AG20443 (cell line): ENCODE measurements at regions not wholly inside any gene's neighbourhood (a gene's known extent, or its start where the extent isn't known, plus 50 kb on each side); places are given as distances from the start of the nearest gene placed in this dataset.

Experiments
- DNase-seq: peaks from one replicate; pipeline ENCODE4 v3.0.0; 2012; ENCODE audit warnings: low spot score, mixed read lengths

DNA sequence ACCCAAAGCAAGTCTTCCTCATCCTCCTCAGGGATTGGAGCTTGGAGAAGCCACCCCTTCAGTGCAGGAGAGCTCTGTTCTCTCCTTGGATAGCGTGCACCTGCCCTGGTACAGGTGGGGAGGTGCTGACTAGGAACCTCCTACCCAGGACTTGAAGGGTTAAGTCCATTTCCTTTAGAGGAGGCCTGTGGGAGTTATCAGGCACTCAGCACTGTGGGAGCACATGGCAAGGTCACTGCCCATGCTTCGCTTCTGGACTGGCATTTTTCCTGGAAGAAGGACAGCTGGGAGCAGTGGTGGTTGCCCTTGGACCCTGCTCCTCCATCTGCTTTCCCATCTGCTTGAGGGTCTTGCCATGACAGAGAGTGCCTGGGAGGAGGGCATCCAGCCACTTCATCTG, 142.8 kb downstream of the CXCL12 start:
- DNase-seq, result no peak

DNA sequence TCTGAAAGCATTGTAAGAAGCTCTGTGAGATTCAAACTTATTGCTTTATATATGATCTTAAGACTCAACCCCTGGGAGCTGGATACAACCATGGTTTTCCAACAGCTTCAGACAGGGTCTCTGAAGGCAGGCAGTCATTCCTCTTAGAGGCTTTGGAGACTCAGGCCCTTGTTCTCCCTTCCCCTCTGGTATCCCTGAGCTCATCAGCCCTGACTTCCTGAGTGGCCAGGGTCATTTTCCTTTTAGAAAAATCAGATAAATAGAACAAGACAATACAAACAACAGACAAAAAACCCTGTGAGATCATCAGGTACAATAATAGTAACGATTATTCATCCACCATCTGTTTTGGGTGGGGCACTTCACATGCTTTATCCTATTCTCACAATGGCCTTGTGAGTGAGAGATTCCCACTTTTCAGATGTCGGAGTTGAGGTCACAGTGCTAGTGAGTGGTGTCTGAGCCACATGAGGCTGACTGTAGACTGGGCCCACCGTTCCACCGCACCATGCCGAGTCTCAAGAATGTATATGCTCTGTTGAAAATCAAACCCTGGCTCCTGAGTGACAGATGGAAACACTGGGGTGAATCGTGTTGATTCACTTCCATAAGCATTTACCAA, 144.2 kb downstream of the CXCL12 start:
- peak; percentile 50 for DNase-seq

DNA sequence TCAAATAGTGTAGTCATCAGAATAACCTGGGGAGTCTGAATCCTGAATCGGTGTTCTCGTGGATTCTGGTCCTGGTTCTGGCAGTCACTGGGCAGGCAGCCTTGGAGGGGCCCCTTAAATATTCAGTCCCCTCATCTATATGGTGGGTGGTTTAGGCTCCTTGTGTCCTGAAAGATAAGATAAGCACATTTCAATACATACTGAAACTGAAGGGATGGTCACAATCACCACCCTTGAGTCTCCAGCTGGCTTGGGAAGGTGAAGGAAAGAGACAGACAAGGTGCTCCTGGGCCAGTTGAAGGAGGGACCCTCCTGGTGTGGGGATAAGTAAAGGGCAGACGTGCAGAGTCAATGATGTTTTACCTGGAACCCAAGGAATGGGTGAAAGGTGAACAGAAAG, 146.7 kb downstream of the CXCL12 start:
- no peak for DNase-seq

DNA sequence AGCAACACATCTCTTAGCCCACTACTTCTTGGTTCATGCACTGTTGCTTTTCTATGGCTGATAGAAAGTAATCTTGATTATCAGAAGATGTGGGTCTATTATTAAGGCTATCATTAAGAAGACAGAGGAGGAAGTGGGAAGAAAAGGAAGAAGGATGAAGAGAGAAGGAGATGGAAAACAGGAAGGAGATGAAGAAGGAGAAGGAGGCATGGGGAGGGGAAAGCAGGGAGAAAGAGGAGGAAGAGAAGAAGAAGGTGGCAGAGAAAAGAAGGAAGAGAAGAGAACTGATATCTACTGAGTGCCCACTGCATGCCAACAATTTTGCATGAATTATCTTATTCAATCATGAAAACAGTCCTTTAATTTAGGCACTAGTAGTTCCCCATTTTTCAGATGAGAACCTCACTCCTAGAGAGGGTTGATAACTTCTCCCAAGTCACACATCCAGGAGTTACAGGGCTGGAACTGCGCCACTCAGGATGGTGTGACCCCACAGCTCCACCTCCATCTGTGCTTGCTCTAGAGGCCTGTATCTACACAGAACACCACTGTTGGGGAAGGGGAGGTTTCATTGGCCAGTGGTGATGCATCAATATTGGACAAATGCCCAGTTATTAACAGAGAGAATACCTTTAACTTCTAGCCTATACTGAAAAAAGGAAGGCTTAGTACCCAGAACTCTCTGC, 147.4 kb downstream of the CXCL12 start:
- no peak for DNase-seq

DNA sequence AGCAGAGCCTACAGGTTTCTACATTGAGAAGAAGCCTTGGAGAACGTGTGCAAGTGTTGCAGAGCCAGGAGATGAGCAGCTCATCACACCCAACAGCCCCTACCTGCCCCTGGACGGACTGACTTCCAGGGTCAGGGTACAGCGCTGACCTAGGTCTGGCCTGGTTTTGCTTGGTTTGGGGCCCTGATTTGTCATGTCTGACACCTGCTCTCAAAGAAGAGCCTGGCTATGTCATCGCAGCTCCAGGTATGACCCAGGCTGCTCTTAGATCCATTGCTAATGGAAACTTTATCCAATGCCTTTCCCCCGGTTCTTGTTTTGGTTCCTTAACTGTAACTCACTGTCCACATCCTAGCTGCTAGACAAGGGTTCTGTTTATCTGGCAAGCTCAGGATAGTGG, 149.5 kb downstream of the CXCL12 start:
- DNase-seq, result no peak

DNA sequence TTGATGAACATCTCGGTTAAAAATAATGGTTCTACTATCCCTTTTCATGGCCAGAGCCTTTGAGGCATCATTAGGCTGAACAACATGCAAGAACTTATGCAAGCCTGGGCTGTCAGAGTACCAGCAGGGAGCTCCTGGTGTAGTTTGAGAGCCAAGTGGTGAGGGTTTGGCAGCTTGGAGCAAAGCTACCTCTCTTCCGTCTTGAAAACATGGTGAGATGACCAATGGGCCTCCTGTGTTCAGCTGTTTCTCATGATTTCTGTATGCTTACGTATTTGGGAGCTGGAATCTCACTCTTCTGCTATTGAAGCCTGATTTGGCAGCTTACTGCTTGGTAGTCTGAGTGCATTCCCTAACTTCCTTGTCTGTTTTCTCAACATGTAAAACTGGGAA, 150.4 kb downstream of the CXCL12 start:
- no peak for DNase-seq

DNA sequence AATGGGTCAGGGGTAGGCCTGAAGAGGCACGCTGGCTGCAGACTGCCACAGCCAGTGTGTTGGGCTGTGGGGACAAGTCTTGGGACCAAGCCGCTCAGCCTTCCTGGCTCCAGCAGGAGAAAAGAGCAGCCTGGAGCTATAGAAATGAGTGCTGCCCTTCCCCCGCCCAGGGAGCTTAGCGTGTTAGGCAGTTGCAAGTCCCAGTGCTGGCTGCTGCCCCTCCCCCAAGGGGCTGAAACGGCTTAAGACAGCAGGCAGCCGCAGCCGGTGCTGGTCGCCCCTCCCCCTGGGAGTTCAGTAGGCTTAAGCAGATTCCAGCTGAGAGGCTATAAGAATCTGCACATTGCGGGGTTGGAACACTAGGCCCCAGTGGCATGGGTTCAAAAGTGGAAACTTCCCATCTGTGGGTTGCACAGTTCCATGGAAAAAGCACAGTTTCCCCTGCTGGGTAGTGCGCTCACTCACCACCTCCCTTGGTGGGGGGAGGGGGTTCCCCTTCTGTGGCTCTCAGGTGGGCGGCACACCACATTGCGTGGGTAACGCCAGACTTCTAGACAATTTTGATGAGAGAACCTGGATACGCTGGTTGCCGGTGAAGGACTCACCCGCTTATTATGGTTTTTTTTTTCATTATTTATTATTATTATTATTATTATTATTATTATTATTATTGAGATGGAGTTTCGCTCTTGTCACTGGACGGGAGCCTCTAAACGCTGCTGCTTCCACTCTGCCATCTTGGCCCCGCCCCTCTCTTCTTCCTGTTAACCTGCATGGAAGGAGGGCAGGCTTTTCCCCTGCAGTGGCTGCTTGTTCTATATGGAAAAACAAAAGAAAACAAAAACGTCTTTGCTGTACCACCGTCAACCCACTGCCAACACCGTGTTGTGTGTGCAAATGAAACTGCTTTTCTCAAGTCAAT, 151.1 kb downstream of the CXCL12 start:
- DNase-seq, result no peak

DNA sequence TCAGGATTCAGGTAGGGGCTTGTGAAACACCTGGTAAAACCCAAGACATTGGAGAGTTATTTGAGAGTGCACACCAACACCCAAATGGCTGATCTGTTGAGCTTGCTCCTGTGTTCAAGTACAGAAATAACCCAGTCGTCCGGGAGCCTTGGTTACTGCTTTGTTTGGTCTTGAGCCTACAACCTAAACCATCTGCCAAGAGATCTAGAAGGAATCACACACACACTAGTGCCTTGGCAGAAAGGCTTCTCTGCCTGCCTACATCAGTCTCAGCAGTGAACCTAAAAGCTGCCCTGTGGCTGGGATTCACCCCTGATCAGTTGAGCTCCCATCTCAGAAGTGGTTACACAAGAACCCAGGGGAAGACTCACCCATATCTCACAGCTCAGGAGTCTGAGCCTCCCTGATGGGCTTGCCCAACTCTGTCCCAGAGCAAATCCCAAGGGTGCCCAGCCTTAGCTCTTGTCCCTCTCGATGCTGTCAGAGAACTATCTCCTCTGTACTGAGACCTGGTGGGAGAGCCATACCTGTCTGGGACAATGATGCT, 167.6 kb downstream of the CXCL12 start:
- no peak for DNase-seq

DNA sequence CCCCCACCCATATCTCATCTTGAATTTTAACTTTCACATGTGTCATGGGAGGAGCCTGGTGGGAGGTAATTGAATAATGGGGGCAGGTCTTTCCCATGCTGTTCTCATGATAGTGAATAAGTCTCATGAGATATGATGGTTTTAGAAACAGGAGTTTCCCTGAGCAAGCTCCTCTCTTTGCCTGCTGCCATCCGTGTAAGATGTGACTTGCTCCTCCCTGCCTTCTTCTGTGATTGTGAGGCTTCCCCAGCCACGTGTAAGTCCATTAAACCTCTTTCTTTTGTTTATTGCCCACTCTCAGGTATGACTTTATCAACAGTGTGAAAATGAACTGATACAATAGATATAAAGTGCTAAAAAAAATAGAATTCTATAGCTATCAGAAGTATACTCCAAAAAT, 168.8 kb downstream of the CXCL12 start:
- DNase-seq, result no peak

DNA sequence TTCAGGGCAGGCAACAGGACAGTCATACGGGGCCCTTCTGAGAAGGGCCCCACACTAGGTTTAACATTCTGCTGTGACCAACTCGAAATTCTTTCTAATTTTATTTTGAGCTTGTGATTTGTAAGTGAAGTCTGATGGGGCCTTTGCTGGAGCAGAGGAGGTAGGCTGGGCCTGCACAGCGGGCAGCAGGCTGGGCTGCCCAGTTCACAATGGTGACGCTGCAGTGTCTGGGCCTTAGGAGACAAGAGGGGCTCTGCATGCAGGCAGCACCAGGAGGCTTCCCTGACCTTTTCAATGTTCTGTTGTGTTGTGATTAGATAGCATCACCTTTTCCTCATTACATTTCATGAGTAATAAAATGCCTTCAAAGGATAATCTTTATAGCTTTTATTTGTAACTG, 175.1 kb downstream of the CXCL12 start:
- DNase-seq, result no peak

DNA sequence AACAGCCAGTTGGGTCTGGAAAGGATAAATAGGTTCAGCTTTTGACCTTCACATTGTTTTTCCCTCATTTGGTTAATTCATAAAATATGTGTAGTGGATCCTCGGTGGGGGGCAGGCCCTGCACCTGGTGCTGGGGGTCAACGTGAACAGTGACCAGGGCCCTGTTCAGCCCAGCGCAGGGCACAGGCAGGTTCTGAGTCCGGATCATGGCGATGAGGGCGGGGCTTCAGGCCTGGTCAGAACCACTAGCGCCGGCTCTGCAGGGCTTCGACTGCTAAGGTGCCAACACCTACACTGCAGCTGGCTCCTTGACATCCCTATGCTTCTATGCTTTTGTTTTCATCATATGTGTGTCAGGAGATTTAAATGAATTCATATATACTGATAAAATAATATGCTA, 177.7 kb downstream of the CXCL12 start:
- no peak for DNase-seq

DNA sequence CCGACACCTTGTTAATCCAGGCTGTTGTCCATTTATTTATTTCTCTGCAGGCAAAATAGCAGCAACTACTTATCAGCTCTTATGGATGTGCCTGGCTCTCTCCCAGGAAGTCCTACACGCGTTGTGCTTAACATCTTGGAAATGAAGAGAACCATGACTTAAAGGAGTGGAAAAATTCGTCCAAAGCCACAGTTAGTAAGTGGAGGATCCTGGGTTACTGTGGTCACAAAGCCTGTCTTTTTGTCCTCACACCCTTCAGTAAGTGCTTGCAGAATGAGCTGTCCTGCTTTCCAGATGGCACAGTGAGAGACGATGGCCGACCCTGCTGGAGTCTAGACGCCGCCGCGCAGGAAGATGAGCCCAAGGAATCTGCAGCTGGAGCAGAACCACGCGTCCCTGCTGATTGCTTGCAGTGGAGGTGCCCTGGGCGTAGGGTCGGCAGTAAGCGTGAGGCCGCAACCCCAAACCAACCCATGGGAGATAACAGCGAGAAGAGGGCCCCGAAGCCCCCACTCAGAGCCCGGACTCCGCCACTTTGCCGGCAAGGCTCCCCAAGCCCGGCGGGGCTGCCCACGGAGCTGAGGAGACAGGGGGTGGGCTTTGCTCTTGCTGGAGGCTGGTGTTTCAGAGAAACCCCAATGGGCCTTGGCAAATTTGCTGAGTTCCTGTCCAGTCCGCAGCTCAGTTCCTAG, 178.6 kb downstream of the CXCL12 start:
- DNase-seq, result no peak

DNA sequence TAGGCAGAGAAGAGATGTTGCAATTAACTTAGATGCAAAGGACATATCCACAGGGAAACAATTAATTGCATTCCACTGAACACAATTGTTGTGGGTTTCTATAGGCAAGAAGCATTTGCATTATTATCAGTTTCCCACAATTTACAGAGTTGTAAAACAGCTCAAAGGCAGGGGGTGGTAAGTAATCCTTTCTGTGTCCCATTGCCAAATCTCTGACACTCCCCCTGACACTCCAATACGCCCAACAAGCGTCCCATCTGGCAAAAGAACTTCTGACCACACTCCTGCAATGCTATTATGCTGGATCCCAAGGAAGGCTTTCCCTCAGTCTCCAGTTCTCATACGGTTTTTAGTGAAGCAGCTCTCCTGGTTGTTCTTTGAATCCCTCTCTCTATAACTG, 179.8 kb downstream of the CXCL12 start:
- no peak for DNase-seq

DNA sequence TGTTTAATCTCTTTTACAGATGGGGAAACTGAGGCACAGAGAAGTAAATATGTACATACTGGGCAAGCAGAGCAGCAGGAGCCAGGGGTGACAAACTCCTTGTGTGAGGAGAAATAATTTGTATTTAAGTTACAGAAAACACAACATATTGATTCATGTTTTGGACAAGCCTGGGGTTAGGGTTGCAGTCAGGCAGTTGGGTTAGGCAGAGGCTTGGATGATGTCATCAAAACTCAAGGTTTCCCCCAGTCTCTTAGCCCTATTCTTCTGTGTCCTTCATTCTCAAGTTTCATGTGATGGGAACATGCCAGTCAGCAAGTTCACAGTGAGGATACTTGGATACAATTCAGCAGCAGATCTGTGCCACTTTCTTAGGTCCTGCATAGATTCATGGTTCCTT, 181.4 kb downstream of the CXCL12 start:
- DNase-seq, result no peak

DNA sequence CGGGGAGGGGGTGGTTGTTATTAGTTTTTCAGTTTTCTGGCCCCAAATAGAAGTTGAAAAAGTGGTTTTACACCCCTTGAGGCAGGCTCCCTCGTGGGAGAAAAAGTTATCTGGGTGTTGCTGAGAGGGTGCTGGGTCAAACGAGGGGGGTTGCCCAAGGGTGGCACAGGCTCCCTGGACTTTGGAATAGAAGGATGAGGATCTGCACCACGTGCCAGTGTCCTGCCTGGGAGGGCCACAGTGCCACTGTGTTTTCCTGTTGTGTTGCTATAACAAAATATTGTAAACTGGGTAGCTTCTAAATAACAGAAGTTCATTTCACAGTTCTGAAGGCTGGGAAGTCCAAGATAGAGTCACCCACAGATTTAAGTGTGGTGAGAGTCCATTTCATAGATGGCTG, 181.9 kb downstream of the CXCL12 start:
- DNase-seq, result no peak

DNA sequence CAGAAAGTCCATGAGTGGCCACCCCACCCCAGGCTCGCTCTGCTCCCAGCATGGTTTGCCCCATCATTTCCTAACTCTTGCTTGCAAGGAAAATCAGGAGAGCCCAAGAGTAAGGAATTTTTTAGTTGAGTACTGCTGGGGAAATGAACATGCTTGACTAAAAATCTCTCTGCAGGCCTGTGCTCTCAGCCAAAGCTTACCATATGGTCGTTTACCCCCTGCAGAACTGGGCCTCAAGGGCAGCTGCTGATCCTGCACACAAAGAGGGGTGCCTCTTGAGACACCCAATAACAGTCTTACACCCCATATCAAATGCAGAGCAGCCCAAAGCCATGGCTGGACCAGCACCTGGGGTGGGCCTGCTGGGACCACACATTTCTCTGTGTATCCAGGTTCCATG, 183.2 kb downstream of the CXCL12 start:
- DNase-seq, result no peak

DNA sequence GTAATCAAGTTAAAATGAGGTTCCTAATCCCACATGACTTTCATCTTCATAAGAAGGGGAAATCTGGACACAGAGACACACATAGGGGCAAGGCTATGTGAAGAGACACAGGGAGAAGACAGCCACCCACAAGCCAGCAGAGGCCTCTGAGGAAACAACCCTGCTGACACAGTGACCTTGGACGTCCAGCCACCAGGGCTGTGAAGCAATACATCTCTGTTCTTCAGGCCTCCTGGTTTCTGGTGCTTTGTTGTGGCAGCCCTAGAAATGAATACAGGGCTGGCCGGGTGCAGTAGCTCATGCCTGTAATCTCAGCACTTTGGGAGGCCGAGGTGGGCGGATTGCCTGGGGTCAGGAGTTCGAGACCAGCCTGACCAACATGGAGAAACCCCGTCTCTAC, 183.9 kb downstream of the CXCL12 start:
- DNase-seq, result no peak

DNA sequence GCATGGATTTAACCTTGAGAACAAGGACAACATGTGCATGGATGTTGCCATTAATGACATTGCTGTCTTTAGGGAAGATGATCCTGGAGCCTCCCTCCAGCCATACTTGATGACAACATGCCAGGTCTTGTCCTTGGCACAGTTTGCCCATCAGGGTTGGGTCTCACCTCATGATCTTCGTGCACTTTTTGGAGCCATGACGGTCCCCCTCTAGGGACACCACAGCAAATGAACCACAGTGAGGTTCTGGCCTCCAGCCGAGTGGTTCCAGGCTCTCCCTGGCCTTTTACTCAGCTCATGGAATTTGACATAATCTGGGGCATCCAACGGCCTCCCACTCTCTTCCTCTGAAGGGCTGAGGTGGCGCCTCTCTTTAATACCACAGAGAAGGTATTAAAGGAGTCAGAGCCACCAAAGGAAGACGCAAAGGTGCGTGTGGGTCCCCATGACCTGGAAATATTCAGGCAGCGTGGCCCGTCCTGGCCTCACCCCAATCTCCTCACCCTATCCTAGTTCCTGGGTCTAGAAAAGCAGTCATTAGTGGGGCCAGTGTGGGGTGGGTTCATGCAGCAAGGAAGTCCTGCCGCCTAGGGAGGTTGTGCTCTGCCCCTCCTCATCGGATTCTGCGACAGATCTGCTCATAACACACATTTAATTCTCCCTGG, 184.8 kb downstream of the CXCL12 start:
- DNase-seq, result no peak

DNA sequence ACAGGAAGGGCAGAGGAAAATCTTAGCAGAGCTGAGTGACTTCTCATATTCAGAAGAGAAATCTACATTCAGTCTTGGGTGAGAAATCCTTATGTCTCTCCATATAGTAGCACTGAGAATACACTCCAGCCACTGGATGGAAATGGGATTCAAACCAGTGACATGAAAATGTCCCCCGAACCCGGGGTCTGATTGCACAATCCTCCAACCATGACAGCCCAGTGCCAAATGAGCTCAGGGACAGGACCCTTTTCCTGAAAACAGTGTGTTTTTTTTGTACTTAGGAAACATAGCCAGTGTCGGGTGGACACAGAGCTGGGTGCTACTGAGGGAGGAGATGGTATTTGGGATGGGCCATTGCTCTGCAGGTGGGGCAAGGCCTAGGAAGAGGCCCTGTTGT, 185.6 kb downstream of the CXCL12 start:
- no peak for DNase-seq

DNA sequence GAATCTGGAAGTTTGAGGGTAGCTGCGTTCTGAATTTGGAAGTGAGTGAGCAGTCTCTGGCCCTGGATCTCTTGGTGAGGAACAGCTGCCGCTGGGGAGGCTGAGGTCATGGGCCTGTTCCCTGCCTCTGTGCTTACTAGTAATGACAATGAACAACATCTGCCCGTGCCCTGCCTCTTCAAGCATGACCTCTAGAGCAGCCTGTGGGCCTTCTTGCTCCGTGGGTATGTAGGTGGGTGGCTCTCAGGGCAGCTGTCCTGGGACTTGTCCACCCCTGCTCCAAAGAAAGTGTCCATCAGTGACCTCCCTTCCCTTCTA, 186.2 kb downstream of the CXCL12 start:
- no peak for DNase-seq

DNA sequence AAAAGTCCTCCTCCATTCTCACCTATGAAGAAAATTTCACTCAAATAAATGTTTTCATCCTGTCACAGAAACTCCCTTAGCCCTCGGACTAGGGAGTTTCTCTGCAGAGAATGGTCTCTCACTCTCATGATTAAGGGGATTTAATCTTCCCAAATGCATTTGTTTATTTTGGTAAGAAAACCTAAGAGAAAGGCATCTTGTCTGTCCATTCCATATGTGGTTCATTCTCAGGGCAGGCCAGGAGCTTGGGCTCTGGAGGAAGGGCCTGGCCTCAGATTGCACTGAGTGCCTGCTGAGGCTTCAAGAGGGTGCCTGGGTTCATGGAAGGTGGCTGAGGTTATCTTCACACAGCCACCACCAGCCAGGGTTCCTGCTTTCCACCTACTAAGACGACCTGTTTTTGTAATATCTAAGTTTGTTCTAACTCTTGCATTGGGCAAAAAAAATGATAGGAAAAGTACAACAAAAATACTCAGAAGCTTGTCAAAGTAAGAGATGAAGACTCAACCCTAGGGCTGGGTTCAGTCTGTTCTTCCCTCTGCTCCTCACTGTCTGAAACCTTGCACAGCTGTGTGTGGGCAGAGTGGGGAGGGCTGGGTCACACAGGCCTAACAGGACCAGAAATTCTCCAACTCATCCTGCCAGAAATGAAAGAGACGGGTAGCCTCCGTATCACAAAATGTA, 186.7 kb downstream of the CXCL12 start:
- no peak for DNase-seq
